IMR-90 (cell line): ENCODE measurements at regions not wholly inside any gene's neighbourhood (a gene's known extent, or its start where the extent isn't known, plus 50 kb on each side); places are given as distances from the start of the nearest gene placed in this dataset.

Source experiments
- ATAC-seq: fragments of 200-7000 bp; cut with Tn5 transposase; 2 replicates; pipeline ENCODE4 v1.9.1; 2020; ENCODE audit warnings: low read depth, mild to moderate bottlenecking, moderate library complexity
- BruUV-seq: library from RNA; stranded (reverse); fragments of 400-500 nt; replicated peaks from 2 replicates; lab custom pipeline; 2021; lab: Mats Ljungman, UMichigan
- CTCF ChIA-PET: fragments of 300-600 bp; formaldehyde crosslinking; extraction: SDS; loops from one replicate; lab custom pipeline; 2021; ENCODE audit warnings: antibody characterized with exemption; lab: Yijun Ruan, JAX
- POLR2A ChIA-PET: fragments of 300-600 bp; sonication (Branson Sonifier 250); formaldehyde crosslinking; loops from one replicate; lab custom pipeline; 2022; ENCODE audit warnings: antibody characterized with exemption; ENCODE audit not compliant: unreplicated experiment; lab: Charles Lee
- DNase-seq: peaks from one replicate; pipeline ENCODE4 v3.0.0; 2013
- H2AFZ ChIP-seq: replicated peaks from 2 replicates; pipeline ENCODE3; 2013; ENCODE audit warnings: low read length, mild to moderate bottlenecking; ENCODE audit not compliant: poor library complexity
- H2AK5ac ChIP-seq: 2 replicates; pipeline ENCODE4 v1.6.1; 2013; ENCODE audit warnings: low read depth, low read length, inconsistent platforms
- H2AK9ac ChIP-seq: replicated peaks from 2 replicates; pipeline ENCODE3; 2013; ENCODE audit warnings: mild to moderate bottlenecking, low read depth, low read length, moderate library complexity; ENCODE audit not compliant: poor library complexity
- H2BK120ac ChIP-seq: 2 replicates; pipeline ENCODE4 v1.6.1; 2013; ENCODE audit warnings: low read depth, low read length, inconsistent platforms
- H2BK15ac ChIP-seq: 3 replicates; pipeline ENCODE4 v1.6.1; 2013; ENCODE audit warnings: low read depth, low read length, inconsistent platforms
- H2BK20ac ChIP-seq: 2 replicates; pipeline ENCODE4 v1.6.1; 2013; ENCODE audit warnings: low read depth, mild to moderate bottlenecking, inconsistent platforms, low read length, moderate library complexity
- H2BK5ac ChIP-seq: 2 replicates; pipeline ENCODE4 v1.6.1; 2013; ENCODE audit warnings: mild to moderate bottlenecking, low read depth, low read length, inconsistent platforms; ENCODE audit not compliant: poor library complexity, severe bottlenecking
- H3K14ac ChIP-seq: replicated peaks from 2 replicates; pipeline ENCODE4 v1.6.1; 2013; ENCODE audit warnings: low read depth, low read length, inconsistent platforms
- H3K18ac ChIP-seq: 2 replicates; pipeline ENCODE4 v1.6.1; 2013; ENCODE audit warnings: low read depth, low read length, control low read depth
- H3K23ac ChIP-seq: 2 replicates; pipeline ENCODE4 v1.6.1; 2013; ENCODE audit warnings: low read depth, low read length, inconsistent platforms
- H3K27ac ChIP-seq: 2 replicates; pipeline ENCODE4 v1.5.1; 2013; ENCODE audit warnings: mild to moderate bottlenecking, control low read depth, low read length; ENCODE audit not compliant: insufficient read depth
- H3K27me3 ChIP-seq: 2 replicates; pipeline ENCODE4 v1.6.1; 2013; ENCODE audit warnings: low read length; ENCODE audit not compliant: control insufficient read depth, insufficient read depth
- H3K36me3 ChIP-seq: 2 replicates; pipeline ENCODE4 v1.6.1; 2013; ENCODE audit warnings: low read length, mixed read lengths; ENCODE audit not compliant: control insufficient read depth, insufficient read depth
- H3K4ac ChIP-seq: 2 replicates; pipeline ENCODE4 v1.6.1; 2013; ENCODE audit warnings: low read depth, low read length, inconsistent platforms
- H3K4me1 ChIP-seq: 2 replicates; pipeline ENCODE4 v1.6.1; 2013; ENCODE audit warnings: low read length, mixed read lengths; ENCODE audit not compliant: control insufficient read depth, insufficient read depth
- H3K4me2 ChIP-seq: 2 replicates; pipeline ENCODE4 v1.6.1; 2013; ENCODE audit warnings: low read depth, mild to moderate bottlenecking, control low read depth, low read length, moderate library complexity
- H3K4me3 ChIP-seq: 2 replicates; pipeline ENCODE4 v1.5.1; 2013; ENCODE audit warnings: low read depth, mild to moderate bottlenecking, control low read depth, low read length, moderate library complexity; ENCODE audit not compliant: insufficient read depth
- H3K56ac ChIP-seq: 2 replicates; pipeline ENCODE4 v1.6.1; 2013; ENCODE audit warnings: low read length, inconsistent platforms; ENCODE audit not compliant: insufficient read depth; ENCODE audit errors: extremely low read depth
- H3K79me1 ChIP-seq, 2 experiments: 2 replicates each; pipeline ENCODE4 v1.6.1; 2013; ENCODE audit warnings: low read length in 2 of 2, inconsistent platforms in 1 of 2, low read depth in 1 of 2
- H3K9ac ChIP-seq: 2 replicates; pipeline ENCODE4 v1.6.1; 2013; ENCODE audit warnings: low read depth, low read length, control low read depth
- H3K9me1 ChIP-seq: 2 replicates; pipeline ENCODE4 v1.6.1; 2013; ENCODE audit warnings: low read length, inconsistent platforms; ENCODE audit not compliant: insufficient read depth
- H3K9me3 ChIP-seq: 2 replicates; pipeline ENCODE4 v1.6.1; 2013; ENCODE audit warnings: low read length; ENCODE audit not compliant: control insufficient read depth, insufficient read depth
- H4K20me1 ChIP-seq: 2 replicates; pipeline ENCODE4 v1.6.1; 2013; ENCODE audit warnings: low read length, inconsistent platforms; ENCODE audit not compliant: insufficient read depth
- H4K5ac ChIP-seq: 2 replicates; pipeline ENCODE4 v1.6.1; 2013; ENCODE audit warnings: mild to moderate bottlenecking, low read depth, low read length, control low read depth
- H4K8ac ChIP-seq, 2 experiments: 2 replicates each; pipeline ENCODE4 v1.6.1; 2013; ENCODE audit warnings: low read depth in 2 of 2, low read length in 2 of 2, control low read depth in 1 of 2, inconsistent platforms in 1 of 2
- H4K91ac ChIP-seq: 2 replicates; pipeline ENCODE4 v1.6.1; 2013; ENCODE audit warnings: low read depth, low read length, inconsistent platforms; ENCODE audit not compliant: insufficient read depth
- BHLHE40 ChIP-seq: fragments of 150-350 bp; IDR thresholded peaks from 2 replicates; pipeline ENCODE4 v1.6.1; 2016; ENCODE audit warnings: mild to moderate bottlenecking, low read depth, low read length
- CEBPB ChIP-seq: IDR thresholded peaks from 2 replicates; pipeline ENCODE4 v1.6.1; 2012; ENCODE audit warnings: low read depth, low read length, improper control_type of control experiment
- CHD1 ChIP-seq: IDR thresholded peaks from 2 replicates; pipeline ENCODE4 v1.6.1; 2012; ENCODE audit warnings: low read depth, low read length, improper control_type of control experiment
- CTCF ChIP-seq: conservative IDR thresholded peaks from 2 replicates; pipeline ENCODE4 v1.5.1; 2012; ENCODE audit warnings: mild to moderate bottlenecking, low read depth, low read length, improper control_type of control experiment
- ELK1 ChIP-seq: fragments of 150-350 bp; IDR thresholded peaks from 2 replicates; pipeline ENCODE4 v1.6.1; 2016; ENCODE audit warnings: low read depth, mild to moderate bottlenecking, low read length, moderate library complexity, borderline replicate concordance
- FOS ChIP-seq: fragments of 150-350 bp; IDR thresholded peaks from 2 replicates; pipeline ENCODE4 v1.6.1; 2016; ENCODE audit warnings: low read depth, low read length
- MAFK ChIP-seq: IDR thresholded peaks from 2 replicates; pipeline ENCODE4 v1.6.1; 2012; ENCODE audit warnings: low read depth, low read length, improper control_type of control experiment
- MAZ ChIP-seq: IDR thresholded peaks from 2 replicates; pipeline ENCODE4 v1.6.1; 2012; ENCODE audit warnings: low read depth, mild to moderate bottlenecking, low read length, improper control_type of control experiment, moderate library complexity, borderline replicate concordance
- MXI1 ChIP-seq: IDR thresholded peaks from 2 replicates; pipeline ENCODE4 v1.6.1; 2012; ENCODE audit warnings: low read depth, mild to moderate bottlenecking, low read length, moderate library complexity, borderline replicate concordance
- NFE2L2 ChIP-seq: fragments of 150-350 bp; IDR thresholded peaks from 2 replicates; pipeline ENCODE4 v1.6.1; 2016; ENCODE audit warnings: low read depth, mild to moderate bottlenecking, low read length
- POLR2A ChIP-seq: IDR thresholded peaks from 2 replicates; pipeline ENCODE4 v1.6.1; 2012; ENCODE audit warnings: mild to moderate bottlenecking, low read depth, low read length
- RAD21 ChIP-seq: IDR thresholded peaks from 2 replicates; pipeline ENCODE4 v1.6.1; 2012; ENCODE audit warnings: low read length, improper control_type of control experiment
- RCOR1 ChIP-seq: IDR thresholded peaks from 2 replicates; pipeline ENCODE4 v1.6.1; 2012; ENCODE audit warnings: mild to moderate bottlenecking, low read length, improper control_type of control experiment; ENCODE audit not compliant: insufficient replicate concordance
- RFX5 ChIP-seq: IDR thresholded peaks from 2 replicates; pipeline ENCODE4 v1.8.0; 2012; ENCODE audit warnings: low read depth, mild to moderate bottlenecking, low read length, moderate library complexity
- SMC3 ChIP-seq: fragments of 150-350 bp; IDR thresholded peaks from 2 replicates; pipeline ENCODE4 v1.6.1; 2016; ENCODE audit warnings: low read depth, mild to moderate bottlenecking, antibody characterized with exemption, low read length, moderate library complexity
- USF2 ChIP-seq: fragments of 150-350 bp; IDR thresholded peaks from 2 replicates; pipeline ENCODE4 v1.6.1; 2017; ENCODE audit warnings: mild to moderate bottlenecking, antibody characterized with exemption, low read length, low read depth
- WGBS, 2 experiments: methylation state at CpG; one replicate each; pipeline versions ENCODE4 v1.1.5 to v1.1.7; 2013; ENCODE audit warnings: missing lambda C conversion rate in 2 of 2; ENCODE audit not compliant: insufficient read length in 1 of 2; ENCODE audit errors: extremely low coverage in 2 of 2; 5-methylcytosine and 5-hydroxymethylcytosine counted together
- dilution Hi-C: fragments of 300-500 bp; cut with HindIII; formaldehyde crosslinking; loops from one replicate; pipeline ENCODE4 v1.14.3; 2018; ENCODE audit warnings: low sequenced_read_pairs; ENCODE audit not compliant: unreplicated experiment
- in situ Hi-C: fragments of 300-500 bp; cut with MboI; formaldehyde crosslinking; loops from 3 replicates; pipeline ENCODE4 v1.14.3; 2019; ENCODE audit warnings: low sequenced_read_pairs, inconsistent platforms, mixed read lengths
- intact Hi-C: fragments of 100-400 bp; cut with micrococcal nuclease; formaldehyde crosslinking; loops from 2 replicates; pipeline ENCODE4 v1.10.0; 2022

- no peak overlapping the region for H2BK20ac ChIP-seq
- ATAC-seq (no peak), DNase-seq (no peak)
- H3K18ac ChIP-seq: no peak overlapping the region
- BruUV-seq: no TSS peak
- H3K9ac ChIP-seq: no peak overlapping the region
- no peak overlapping the region for H2BK120ac ChIP-seq
- no peak for TF ChIP-seq POLR2A
- no peak for TF ChIP-seq RAD21
- no peak for TF ChIP-seq RFX5
- TF ChIP-seq ELK1: no peak
- TF ChIP-seq MXI1: no peak
- TF ChIP-seq FOS: no peak
- no peak for TF ChIP-seq CHD1
- TF ChIP-seq BHLHE40: no peak
- TF ChIP-seq MAFK: no peak
- no peak for TF ChIP-seq USF2
- no peak for TF ChIP-seq NFE2L2
- no peak for TF ChIP-seq MAZ
- no peak for TF ChIP-seq RCOR1
- TF ChIP-seq SMC3: no peak
- TF ChIP-seq CTCF: no peak
- no peak for TF ChIP-seq CEBPB
- in situ Hi-C loops (no loop called here), intact Hi-C loops (no loop called here), dilution Hi-C loops (no loop called here)
- H3K36me3 ChIP-seq: no peaks in the 10 kb centered on the region
- H4K8ac ChIP-seq: no peak overlapping the region
- no peak overlapping the region for H3K14ac ChIP-seq
- no peak overlapping the region for H4K91ac ChIP-seq
- no peak overlapping the region for H2BK15ac ChIP-seq
- no peaks in the 10 kb centered on the region for H3K4me1 ChIP-seq
- H2AK5ac ChIP-seq: no peak overlapping the region
- no peak overlapping the region for H3K23ac ChIP-seq
- no peak overlapping the region for H3K27ac ChIP-seq
- H4K20me1 ChIP-seq: no peaks in the 10 kb centered on the region
- H3K4ac ChIP-seq: no peak overlapping the region
- WGBS, 2 experiments: no CpG with 5 or more reads among the region's 1 CpG
- H2BK5ac ChIP-seq: no peak overlapping the region
- H2AFZ ChIP-seq: no peak overlapping the region
- H3K9me1 ChIP-seq: no peaks in the 10 kb centered on the region
- CTCF ChIA-PET: interaction anchor here (0.6 to 0.8 kb wide), 2 partner anchors 27 to 149 kb away, joined by 3 to 10 read pairs; no protein-coding TSS in a partner anchor
- POLR2A ChIA-PET: no interaction called here
- no peaks in the 10 kb centered on the region for H3K27me3 ChIP-seq
- no peak overlapping the region for H3K4me3 ChIP-seq
- no peak overlapping the region for H4K5ac ChIP-seq
- H3K4me2 ChIP-seq: no peak overlapping the region
- no peaks in the 10 kb centered on the region for H3K9me3 ChIP-seq
- no peak overlapping the region for H3K56ac ChIP-seq
- no peaks in the 10 kb centered on the region for H3K79me1 ChIP-seq
- no peak overlapping the region for H2AK9ac ChIP-seq
Measured at GRCh38 chr5:117859176-117859575, 1129.2 kb downstream of the DTWD2 start.
